Nephron progenitor cell (in vitro differentiated cells): ENCODE measurements at regions not wholly inside any gene's neighbourhood (a gene's known extent, or its start where the extent isn't known, plus 50 kb on each side); places are given as distances from the start of the nearest gene placed in this dataset.

Experiments used
- DNase-seq: peaks from one replicate; pipeline ENCODE4 v3.0.0; 2021
- H3K27ac Mint-ChIP-seq: 2 replicates; pipeline ENCODE4 v1.8.0; 2021; ENCODE audit warnings: mild to moderate bottlenecking, moderate library complexity, mixed read lengths
- H3K27me3 Mint-ChIP-seq: 2 replicates; pipeline ENCODE4 v1.8.0; 2021; ENCODE audit warnings: mild to moderate bottlenecking, low read depth, mixed read lengths; ENCODE audit not compliant: poor library complexity
- H3K36me3 Mint-ChIP-seq: 2 replicates; pipeline ENCODE4 v1.8.0; 2021; ENCODE audit warnings: low read depth, mixed read lengths
- H3K4me1 Mint-ChIP-seq: 2 replicates; pipeline ENCODE4 v1.8.0; 2021; ENCODE audit warnings: mixed read lengths
- H3K4me3 Mint-ChIP-seq: 2 replicates; pipeline ENCODE4 v1.8.0; 2021; ENCODE audit warnings: mild to moderate bottlenecking, moderate library complexity, mixed read lengths
- H3K9me3 Mint-ChIP-seq: 2 replicates; pipeline ENCODE4 v1.8.0; 2021; ENCODE audit warnings: mild to moderate bottlenecking, moderate library complexity, mixed read lengths
- CTCF ChIP-seq: fragments of 200-600 bp; sonication (generic); IDR thresholded peaks from 2 replicates; pipeline ENCODE4 v1.5.0; 2021; ENCODE audit warnings: antibody characterized with exemption

- no peaks in the 10 kb centered on the region for H3K9me3 Mint-ChIP-seq
- no peaks in the 10 kb centered on the region for H3K27me3 Mint-ChIP-seq
- H3K27ac Mint-ChIP-seq, result no peak overlapping the region
- no peaks in the 10 kb centered on the region for H3K36me3 Mint-ChIP-seq
- no peak overlapping the region for H3K4me3 Mint-ChIP-seq
- DNase-seq, result no peak
- TF ChIP-seq CTCF, result no peak
- no peaks in the 10 kb centered on the region for H3K4me1 Mint-ChIP-seq
Measured at GRCh38 chr12:95402096-95402495, 71.9 kb upstream of the METAP2 start.

GRCh38 chr12:95408201-95408600 lies 65.8 kb upstream of the METAP2 start:
- Mint-ChIP-seq H3K4me1 (no peaks in the 10 kb centered on the region), H3K9me3 (no peaks in the 10 kb centered on the region), H3K27ac (no peak overlapping the region), H3K36me3 (no peaks in the 10 kb centered on the region), H3K4me3 (no peak overlapping the region), H3K27me3 (peaks cover 12% of the 10 kb centered on the region)
- no peak for TF ChIP-seq CTCF
- no peak for DNase-seq

- DNase-seq, result no peak
- Mint-ChIP-seq H3K36me3 (no peaks in the 10 kb centered on the region), H3K9me3 (no peaks in the 10 kb centered on the region), H3K4me1 (no peaks in the 10 kb centered on the region), H3K27me3 (peaks cover 12% of the 10 kb centered on the region), H3K27ac (no peak overlapping the region), H3K4me3 (no peak overlapping the region)
- no peak for TF ChIP-seq CTCF
Measured at GRCh38 chr12:95411057-95411456, 62.9 kb upstream of the METAP2 start.

- Mint-ChIP-seq H3K36me3 (no peaks in the 10 kb centered on the region), H3K9me3 (no peaks in the 10 kb centered on the region), H3K27ac (no peak overlapping the region), H3K4me1 (no peaks in the 10 kb centered on the region), H3K4me3 (no peak overlapping the region), H3K27me3 (peaks cover 12% of the 10 kb centered on the region)
- DNase-seq, result no peak
- no peak for TF ChIP-seq CTCF
Measured at GRCh38 chr12:95411466-95411865, 62.5 kb upstream of the METAP2 start.

- H3K27ac Mint-ChIP-seq, result no peak overlapping the region
- no peaks in the 10 kb centered on the region for H3K4me1 Mint-ChIP-seq
- H3K36me3 Mint-ChIP-seq, result no peaks in the 10 kb centered on the region
- no peak overlapping the region for H3K4me3 Mint-ChIP-seq
- peaks cover 12% of the 10 kb centered on the region for H3K27me3 Mint-ChIP-seq
- H3K9me3 Mint-ChIP-seq, result no peaks in the 10 kb centered on the region
- no peak for DNase-seq
- TF ChIP-seq CTCF, result no peak
Measured at GRCh38 chr12:95412482-95413311, 61.3 kb upstream of the METAP2 start.

- Mint-ChIP-seq H3K9me3 (no peaks in the 10 kb centered on the region), H3K36me3 (no peaks in the 10 kb centered on the region), H3K27ac (no peak overlapping the region), H3K4me3 (no peak overlapping the region), H3K27me3 (peaks cover 5% of the 10 kb centered on the region), H3K4me1 (no peaks in the 10 kb centered on the region)
- TF ChIP-seq CTCF, result no peak
- no peak for DNase-seq
Measured at GRCh38 chr12:95413576-95413975, 60.4 kb upstream of the METAP2 start.
